ENCODE measurements at regions not wholly inside any gene's neighbourhood (a gene's known extent, or its start where the extent isn't known, plus 50 kb on each side); places are given as distances from the start of the nearest gene placed in this dataset.

GRCh38 chr6:164034602-164035140 is 620.2 kb downstream of the QKI start:
- TF ChIP-seq BHLHE40 (IDR thresholded peaks at IDR 0.05; ENCODE audit: borderline replicate concordance): no peak
- no peak for TF ChIP-seq HDGF (IDR thresholded peaks at IDR 0.05; ENCODE audit: borderline replicate concordance)
- no peak for TF ChIP-seq SUZ12 (IDR thresholded peaks at IDR 0.05)
- no peak for TF ChIP-seq ZNF384 (IDR thresholded peaks at IDR 0.05)
- no peak for TF ChIP-seq LEF1 (IDR thresholded peaks at IDR 0.05; ENCODE audit: borderline replicate concordance)
- no peak for TF ChIP-seq L3MBTL2 (conservative IDR thresholded peaks at IDR 0.05)
- TF ChIP-seq FOXA1 (IDR thresholded peaks at IDR 0.05): no peak
- TF ChIP-seq TARDBP (IDR thresholded peaks at IDR 0.05): no peak
- no peak for TF ChIP-seq FOXK2 (IDR thresholded peaks at IDR 0.05)
- TF ChIP-seq PKNOX1 (IDR thresholded peaks at IDR 0.05): no peak
- TF ChIP-seq ARNT (IDR thresholded peaks at IDR 0.05): no peak
- no peak for TF ChIP-seq CTBP1 (IDR thresholded peaks at IDR 0.05; ENCODE audit: borderline replicate concordance)

All from HEK293T (cell line).